ACHN (cell line): ENCODE measurements at regions not wholly inside any gene's neighbourhood (a gene's known extent, or its start where the extent isn't known, plus 50 kb on each side); places are given as distances from the start of the nearest gene placed in this dataset.
"Not testable (repeated sequence)": the region's sequence is repeated elsewhere in the genome, so short reads cannot be mapped to it uniquely, and the experiment has no call there.

Experiments used
- DNase-seq: peaks from one replicate; pipeline ENCODE4 v3.0.0-alpha.2; 2015
- in situ Hi-C: cut with HindIII; loops from 2 replicates; pipeline ENCODE4 v1.10.0; 2017; ENCODE audit warnings: low sequenced_read_pairs, low pct_ligation_motif_present, low pct_unique_long_range_greater_than_20kb

- in situ Hi-C loops: no loop called here
- peak; percentile 44 for DNase-seq
Measured at GRCh38 chr6:56842686-56843475, 112.0 kb upstream of the BEND6 start.

DNA sequence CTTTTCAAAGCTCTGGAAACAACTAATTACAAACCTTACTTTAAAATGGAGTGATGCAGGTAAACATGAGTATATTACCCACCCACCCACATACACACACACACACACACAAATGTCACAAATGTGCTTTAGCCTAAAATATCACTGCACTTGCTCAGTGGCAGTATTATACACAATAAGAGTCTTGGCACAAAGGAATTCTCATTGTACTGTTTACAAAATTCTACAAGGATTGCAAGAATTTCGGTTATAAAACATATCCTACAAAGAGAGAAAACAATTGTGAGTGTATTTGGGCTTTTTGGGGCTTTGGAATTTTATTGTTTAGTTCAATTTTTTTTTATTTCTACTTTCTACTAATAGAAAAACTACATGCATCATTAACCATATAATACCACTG lies 113.2 kb upstream of the BEND6 start:
- no peak for DNase-seq
- in situ Hi-C loops: no loop called here

DNA sequence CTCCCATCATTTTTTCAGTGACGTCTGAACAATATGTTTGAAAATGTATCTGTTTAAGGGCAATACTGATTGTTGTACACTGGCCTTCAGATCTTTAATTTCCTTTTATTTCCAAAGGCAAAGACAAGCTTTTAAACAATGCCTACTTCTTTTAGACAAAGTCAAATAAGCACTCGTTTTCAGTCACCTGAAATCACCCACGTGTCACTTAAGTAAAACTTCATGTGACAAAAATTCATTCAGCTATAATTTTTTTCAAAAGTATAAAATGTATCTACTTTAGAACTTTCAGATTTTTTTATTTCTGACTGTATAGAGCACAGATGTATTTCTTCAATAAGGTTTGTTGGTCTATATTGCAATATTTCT lies 113.5 kb upstream of the BEND6 start:
- DNase-seq: no peak
- in situ Hi-C loops: no loop called here

DNA sequence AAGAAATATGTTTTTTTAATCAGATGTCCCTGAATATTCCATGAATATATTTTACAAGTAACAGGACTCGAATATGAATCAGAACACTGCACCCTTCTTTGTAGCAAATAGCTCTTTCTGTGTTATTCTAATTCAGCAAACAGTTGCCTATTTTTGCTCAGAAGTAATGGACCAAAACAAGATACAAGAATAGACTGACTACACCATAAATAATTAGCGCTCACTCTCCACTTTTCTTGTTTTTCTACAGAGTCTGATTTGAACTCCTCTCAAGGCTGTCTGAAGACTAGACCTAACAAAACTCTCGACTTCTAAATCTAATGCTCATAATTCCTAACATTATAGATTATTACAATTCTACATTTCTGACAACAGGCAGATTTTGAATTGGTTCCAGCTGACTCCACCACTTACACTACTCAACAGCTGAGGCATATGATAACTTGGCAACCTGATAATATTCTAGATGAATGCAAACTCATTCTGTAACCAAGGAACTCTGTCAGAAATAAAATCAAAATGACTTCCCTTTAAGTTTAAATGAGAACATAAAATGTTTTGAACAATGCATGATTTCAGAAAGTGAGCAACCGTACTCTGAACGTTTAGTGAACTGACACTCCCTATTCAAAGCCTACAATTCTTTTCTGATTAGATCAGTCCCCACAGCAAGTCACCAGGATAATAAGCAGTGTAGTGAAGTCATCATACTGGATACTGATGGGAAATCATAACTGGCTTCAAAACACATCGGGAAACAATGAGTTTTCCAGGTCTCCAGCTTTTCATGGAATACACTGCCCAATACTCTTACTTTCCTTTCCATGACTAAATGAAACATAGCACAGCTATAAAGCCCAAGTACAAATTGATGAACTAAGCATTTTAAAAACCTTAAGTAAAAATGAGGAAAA lies 114.2 kb upstream of the BEND6 start:
- in situ Hi-C loops: no loop called here
- DNase-seq: peak; percentile 78

DNA sequence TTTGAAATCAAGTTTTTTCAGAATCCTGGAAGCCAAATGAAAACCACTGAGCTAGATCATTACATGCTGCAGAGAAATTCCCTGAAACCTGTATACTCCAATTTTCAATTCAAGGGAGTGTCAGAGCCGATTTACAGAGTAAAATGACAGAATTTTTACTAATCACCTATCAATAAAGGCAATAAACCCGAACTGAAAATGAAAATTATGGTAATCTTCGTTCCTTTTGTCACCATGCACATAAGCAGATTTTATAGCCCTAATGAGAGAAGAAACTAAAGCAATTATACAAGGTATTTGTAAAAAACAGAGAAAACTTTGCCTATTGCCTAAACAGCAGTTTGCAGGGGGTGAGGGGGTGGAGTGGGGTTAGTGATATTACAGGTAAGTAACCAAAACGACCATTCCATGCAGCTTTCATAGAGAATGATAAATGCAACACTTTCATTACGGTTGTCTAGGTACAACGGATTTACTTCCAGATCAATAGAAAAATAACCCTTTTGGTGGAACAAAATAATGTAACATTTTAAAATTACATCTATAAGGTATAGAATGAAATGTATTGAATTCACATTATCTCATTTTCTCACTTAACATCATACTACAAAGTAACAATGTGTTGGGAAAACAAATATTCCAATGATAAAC lies 115.2 kb upstream of the BEND6 start:
- in situ Hi-C loops: no loop called here
- DNase-seq: no peak

GRCh38 chr6:56838965-56839364 lies 115.9 kb upstream of the BEND6 start:
- in situ Hi-C loops: no loop called here
- no peak for DNase-seq

GRCh38 chr6:56838016-56838555 lies 116.8 kb upstream of the BEND6 start:
- DNase-seq: no peak
- in situ Hi-C loops: no loop called here

- DNase-seq: no peak
- in situ Hi-C loops: no loop called here
Measured at GRCh38 chr6:56837322-56837894, 117.5 kb upstream of the BEND6 start.

- DNase-seq: no peak
- in situ Hi-C loops: no loop called here
Measured at GRCh38 chr6:56835612-56836011, 119.3 kb upstream of the BEND6 start.

DNA sequence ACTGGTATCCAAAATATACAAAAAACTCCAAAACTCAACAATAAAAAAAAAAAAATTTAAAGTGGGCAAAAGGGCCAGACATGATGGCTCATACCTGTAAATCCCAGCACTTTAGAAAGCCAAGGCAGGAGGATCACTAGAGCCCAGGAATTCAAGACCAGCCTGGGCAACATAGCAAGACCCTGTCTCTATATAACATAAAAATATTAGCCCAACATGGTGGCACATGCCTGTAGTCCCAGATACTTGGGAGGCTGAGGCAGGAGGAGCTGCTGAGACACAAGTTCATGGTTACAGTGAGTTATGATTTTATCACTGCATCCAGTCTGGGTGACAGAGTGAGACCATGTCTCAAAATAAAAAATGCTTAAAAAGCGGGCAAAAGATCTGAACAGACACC lies 121.0 kb upstream of the BEND6 start:
- in situ Hi-C loops: no loop called here
- DNase-seq: no peak

- in situ Hi-C loops: no loop called here
- no peak for DNase-seq
Measured at GRCh38 chr6:56833127-56833791, 121.6 kb upstream of the BEND6 start.

GRCh38 chr6:56832225-56832624 lies 122.7 kb upstream of the BEND6 start:
- in situ Hi-C loops: no loop called here
- no peak for DNase-seq

DNA sequence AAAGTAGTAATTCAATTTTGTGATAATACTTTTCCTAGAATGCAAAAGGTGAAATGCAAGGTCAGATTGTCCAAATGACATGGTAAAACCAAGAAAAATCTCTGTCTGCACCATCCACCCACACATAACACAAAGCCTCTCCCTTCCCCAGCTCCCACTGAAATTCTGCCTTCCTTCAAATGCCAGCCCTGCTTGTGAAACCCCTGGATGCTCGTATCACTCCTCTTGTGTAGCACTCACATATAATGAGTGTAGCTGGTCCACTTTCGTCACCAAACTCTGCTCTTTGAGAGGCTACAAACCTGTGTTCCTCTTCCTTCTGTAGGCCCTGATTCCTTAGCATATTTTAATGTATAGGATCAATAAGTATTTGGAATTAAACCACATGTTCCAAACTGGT lies 123.6 kb upstream of the BEND6 start:
- in situ Hi-C loops: no loop called here

GRCh38 chr6:56827908-56828649 lies 126.8 kb upstream of the BEND6 start:
- no peak for DNase-seq
- in situ Hi-C loops: no loop called here

More for the DNA sequence above, 123.6 kb upstream of the BEND6 start:
- no peak for DNase-seq

DNA sequence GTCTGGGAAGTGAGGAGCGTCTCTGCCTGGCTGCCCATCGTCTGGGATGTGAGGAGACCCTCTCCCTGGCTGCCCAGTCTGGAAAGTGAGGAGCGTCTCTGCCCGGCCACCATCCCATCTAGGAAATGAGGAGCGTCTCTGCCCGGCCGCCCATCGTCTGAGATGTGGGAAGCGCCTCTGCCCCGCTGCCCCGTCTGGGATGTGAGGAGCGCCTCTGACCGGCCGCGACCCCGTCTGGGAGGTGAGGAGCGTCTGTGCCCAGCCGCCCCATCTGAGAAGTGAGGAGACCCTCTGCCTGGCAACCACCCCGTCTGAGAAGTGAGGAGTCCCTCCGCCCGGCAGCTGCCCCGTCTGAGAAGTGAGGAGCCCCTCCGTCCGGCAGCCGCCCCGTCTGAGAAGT lies 130.5 kb upstream of the BEND6 start:
- in situ Hi-C loops, DNase-seq: not testable (repeated sequence)

- no peak for DNase-seq
- in situ Hi-C loops: no loop called here
Measured at GRCh38 chr6:56821005-56821432, 133.9 kb upstream of the BEND6 start.

DNA sequence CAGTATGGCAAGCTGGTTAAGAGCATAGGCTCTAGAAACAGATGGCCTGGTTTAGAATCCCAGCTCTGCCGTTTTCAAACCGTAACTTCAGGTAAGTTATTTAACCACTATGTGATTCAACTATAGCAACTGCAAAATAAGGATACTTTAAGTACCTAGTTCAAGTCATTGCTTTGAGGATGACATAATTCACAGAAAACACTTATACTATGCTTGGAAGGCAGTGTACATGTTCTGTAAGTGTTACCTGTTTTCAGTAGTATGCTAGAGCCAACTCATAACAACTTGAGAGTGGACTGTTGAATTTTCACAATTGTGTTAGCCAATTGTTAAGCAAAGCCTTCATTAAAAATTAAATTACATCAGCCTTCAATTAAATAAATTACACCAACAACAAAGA lies 134.8 kb upstream of the BEND6 start:
- in situ Hi-C loops: no loop called here
- DNase-seq: no peak

GRCh38 chr6:56819604-56820003 lies 135.3 kb upstream of the BEND6 start:
- in situ Hi-C loops: no loop called here
- DNase-seq: no peak
